NT2/D1 (cell line): ENCODE measurements at regions not wholly inside any gene's neighbourhood (a gene's known extent, or its start where the extent isn't known, plus 50 kb on each side); places are given as distances from the start of the nearest gene placed in this dataset.

ENCODE experiments used
- SUZ12 ChIP-seq: IDR thresholded peaks from 2 replicates; pipeline ENCODE4 v1.6.1; 2011; ENCODE audit not compliant: insufficient read length, insufficient read depth; ENCODE audit errors: extremely low read depth
- YY1 ChIP-seq: IDR thresholded peaks from 2 replicates; pipeline ENCODE4 v1.6.1; 2011; ENCODE audit not compliant: insufficient read length, insufficient read depth
- ZNF274 ChIP-seq: IDR thresholded peaks from 2 replicates; pipeline ENCODE4 v1.6.1; 2011; ENCODE audit warnings: mild to moderate bottlenecking, low read depth, low read length

GRCh38 chr1:83561346-83561745 is 437.6 kb downstream of the TTLL7 start:
- TF ChIP-seq YY1, result no peak
- TF ChIP-seq SUZ12, result no peak
- no peak for TF ChIP-seq ZNF274
